ENCODE measurements at regions not wholly inside any gene's neighbourhood (a gene's known extent, or its start where the extent isn't known, plus 50 kb on each side); places are given as distances from the start of the nearest gene placed in this dataset.

DNA sequence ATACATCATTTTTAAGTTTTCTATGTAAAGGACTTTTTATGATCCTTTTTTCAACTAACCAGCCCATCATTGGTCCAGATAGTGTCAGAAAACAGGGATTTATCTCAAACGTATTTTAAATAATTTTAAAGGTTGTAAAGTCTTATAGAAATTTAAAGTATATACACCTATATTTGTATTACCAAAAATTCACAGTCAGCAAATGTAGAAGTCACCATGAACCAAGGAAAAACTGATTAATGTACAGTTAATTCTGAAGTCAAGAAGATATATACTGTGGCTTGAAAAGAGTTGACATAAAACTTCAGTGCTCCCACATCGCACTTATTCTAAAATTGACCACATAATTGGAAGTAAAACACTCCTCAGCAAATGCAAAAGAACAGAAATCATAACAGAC, 52.4 kb upstream of the MAP2 start:
- TF ChIP-seq, protein P1, sequence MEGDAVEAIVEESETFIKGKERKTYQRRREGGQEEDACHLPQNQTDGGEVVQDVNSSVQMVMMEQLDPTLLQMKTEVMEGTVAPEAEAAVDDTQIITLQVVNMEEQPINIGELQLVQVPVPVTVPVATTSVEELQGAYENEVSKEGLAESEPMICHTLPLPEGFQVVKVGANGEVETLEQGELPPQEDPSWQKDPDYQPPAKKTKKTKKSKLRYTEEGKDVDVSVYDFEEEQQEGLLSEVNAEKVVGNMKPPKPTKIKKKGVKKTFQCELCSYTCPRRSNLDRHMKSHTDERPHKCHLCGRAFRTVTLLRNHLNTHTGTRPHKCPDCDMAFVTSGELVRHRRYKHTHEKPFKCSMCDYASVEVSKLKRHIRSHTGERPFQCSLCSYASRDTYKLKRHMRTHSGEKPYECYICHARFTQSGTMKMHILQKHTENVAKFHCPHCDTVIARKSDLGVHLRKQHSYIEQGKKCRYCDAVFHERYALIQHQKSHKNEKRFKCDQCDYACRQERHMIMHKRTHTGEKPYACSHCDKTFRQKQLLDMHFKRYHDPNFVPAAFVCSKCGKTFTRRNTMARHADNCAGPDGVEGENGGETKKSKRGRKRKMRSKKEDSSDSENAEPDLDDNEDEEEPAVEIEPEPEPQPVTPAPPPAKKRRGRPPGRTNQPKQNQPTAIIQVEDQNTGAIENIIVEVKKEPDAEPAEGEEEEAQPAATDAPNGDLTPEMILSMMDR (conservative IDR thresholded peaks at IDR 0.05; ENCODE audit: low read length), result no peak
- no peak for TF ChIP-seq EZH2phosphoT487 (IDR thresholded peaks at IDR 0.05; ENCODE audit: borderline replicate concordance)

Measured in Loucy (cell line).